Neutrophil (primary cell): ENCODE measurements at regions not wholly inside any gene's neighbourhood (a gene's known extent, or its start where the extent isn't known, plus 50 kb on each side); places are given as distances from the start of the nearest gene placed in this dataset.

ENCODE experiments used
- H3K27ac ChIP-seq: fragments of 200-600 bp; sonication (generic); 2 replicates; pipeline ENCODE4 v1.5.1; 2016; ENCODE audit warnings: mild to moderate bottlenecking, moderate library complexity
- H3K27me3 ChIP-seq: fragments of 200-600 bp; sonication (generic); 2 replicates; pipeline ENCODE4 v1.6.0; 2016; ENCODE audit warnings: mild to moderate bottlenecking
- H3K36me3 ChIP-seq: fragments of 200-600 bp; sonication (generic); 2 replicates; pipeline ENCODE4 v1.5.1; 2017
- H3K4me1 ChIP-seq, 2 experiments: fragments of 200-600 bp in 1 of 2; sonication (generic) in 1 of 2; 1 replicate in 1 of 2; 2 replicates in 1 of 2; pipeline versions ENCODE4 v1.5.1 to v1.6.1; 2013 to 2016; ENCODE audit warnings: low read depth in 1 of 2, low read length in 1 of 2, mild to moderate bottlenecking in 1 of 2, moderate library complexity in 1 of 2; ENCODE audit not compliant: control insufficient read depth in 1 of 2, insufficient read depth in 1 of 2
- H3K4me3 ChIP-seq, 2 experiments: fragments of 200-600 bp in 1 of 2; sonication (generic) in 1 of 2; 1 replicate in 1 of 2; 2 replicates in 1 of 2; pipeline ENCODE4 v1.5.1; 2013 to 2016; ENCODE audit warnings: low read depth in 1 of 2, low read length in 1 of 2, mild to moderate bottlenecking in 1 of 2, moderate library complexity in 1 of 2
- H3K9me3 ChIP-seq: fragments of 200-600 bp; sonication (generic); 2 replicates; pipeline ENCODE4 v1.5.1; 2016
- TF ChIP-seq, protein P1 (sequence below): fragments of 200-600 bp; sonication (generic); IDR thresholded peaks from 2 replicates; pipeline ENCODE4 v1.5.1; 2016; ENCODE audit warnings: antibody characterized with exemption

DNA sequence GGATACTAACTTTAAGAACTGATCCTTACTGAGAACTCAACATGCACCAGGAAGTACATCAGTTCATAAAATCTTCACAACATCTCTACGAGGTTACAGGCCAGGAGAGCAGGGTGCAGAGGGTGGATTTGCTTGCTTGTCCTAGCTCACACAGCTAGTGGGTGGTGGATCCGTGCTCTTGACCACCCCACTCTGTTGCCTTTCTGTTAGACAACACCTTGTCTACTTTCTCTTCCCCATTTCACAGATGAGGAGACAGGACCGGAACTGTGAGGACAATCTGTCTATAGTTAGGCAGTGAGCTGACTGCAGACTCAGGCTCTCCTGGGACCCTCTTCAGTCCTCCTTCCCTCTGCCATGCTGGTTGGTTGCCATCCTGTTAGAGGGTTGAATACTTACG, 221.7 kb upstream of the TLE3 start:
- H3K36me3 ChIP-seq = no peaks in the 10 kb centered on the region
- TF ChIP-seq, protein P1, sequence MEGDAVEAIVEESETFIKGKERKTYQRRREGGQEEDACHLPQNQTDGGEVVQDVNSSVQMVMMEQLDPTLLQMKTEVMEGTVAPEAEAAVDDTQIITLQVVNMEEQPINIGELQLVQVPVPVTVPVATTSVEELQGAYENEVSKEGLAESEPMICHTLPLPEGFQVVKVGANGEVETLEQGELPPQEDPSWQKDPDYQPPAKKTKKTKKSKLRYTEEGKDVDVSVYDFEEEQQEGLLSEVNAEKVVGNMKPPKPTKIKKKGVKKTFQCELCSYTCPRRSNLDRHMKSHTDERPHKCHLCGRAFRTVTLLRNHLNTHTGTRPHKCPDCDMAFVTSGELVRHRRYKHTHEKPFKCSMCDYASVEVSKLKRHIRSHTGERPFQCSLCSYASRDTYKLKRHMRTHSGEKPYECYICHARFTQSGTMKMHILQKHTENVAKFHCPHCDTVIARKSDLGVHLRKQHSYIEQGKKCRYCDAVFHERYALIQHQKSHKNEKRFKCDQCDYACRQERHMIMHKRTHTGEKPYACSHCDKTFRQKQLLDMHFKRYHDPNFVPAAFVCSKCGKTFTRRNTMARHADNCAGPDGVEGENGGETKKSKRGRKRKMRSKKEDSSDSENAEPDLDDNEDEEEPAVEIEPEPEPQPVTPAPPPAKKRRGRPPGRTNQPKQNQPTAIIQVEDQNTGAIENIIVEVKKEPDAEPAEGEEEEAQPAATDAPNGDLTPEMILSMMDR = no peak
- H3K27ac ChIP-seq = no peak overlapping the region
- no peak overlapping the region for H3K4me3 ChIP-seq
- no peaks in the 10 kb centered on the region for H3K27me3 ChIP-seq
- no peaks in the 10 kb centered on the region for H3K9me3 ChIP-seq
- peaks cover 6 to 8% of the 10 kb centered on the region in 2 experiments for H3K4me1 ChIP-seq

DNA sequence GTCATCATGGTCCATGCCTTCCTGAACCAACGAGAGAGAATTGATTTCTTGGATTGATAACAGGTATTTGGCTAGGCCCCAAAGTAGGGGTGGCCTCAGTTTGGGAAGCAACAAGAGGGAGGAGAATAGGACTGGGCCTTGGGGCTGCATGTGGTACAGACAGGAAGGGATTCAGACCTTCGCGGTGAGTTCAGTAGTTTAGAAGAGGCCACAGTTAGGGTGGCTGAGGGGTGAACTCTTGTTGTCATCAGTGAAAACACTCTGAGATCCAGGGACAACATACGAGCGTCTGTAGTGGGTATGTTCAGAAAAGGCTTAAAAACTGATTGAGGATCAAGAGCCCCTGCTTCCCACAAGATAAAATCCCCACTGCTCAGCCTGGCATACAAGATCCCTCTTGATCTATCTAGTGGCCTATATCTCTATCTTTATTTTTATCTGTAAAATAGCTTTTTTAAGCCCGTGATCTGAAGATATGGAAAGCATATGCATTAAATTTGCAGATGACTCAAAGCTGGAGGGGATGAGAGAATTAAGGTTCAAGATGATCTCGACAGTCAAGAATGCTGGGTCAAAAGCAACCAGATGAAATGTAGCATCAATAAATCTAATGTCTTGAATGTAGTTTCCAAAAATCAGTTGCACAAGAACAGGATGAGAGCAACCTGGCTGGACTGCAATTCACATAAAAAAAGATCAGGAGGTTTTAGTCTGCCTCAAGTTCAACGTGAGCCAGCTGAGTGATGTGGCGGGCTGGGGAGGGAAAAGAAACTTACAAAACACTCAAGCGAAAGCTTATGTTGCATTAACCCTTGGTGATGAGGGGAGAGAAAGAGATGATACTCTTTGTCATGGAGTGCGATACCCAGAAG, 221.1 kb upstream of the TLE3 start:
- no peaks in the 10 kb centered on the region for H3K36me3 ChIP-seq

DNA sequence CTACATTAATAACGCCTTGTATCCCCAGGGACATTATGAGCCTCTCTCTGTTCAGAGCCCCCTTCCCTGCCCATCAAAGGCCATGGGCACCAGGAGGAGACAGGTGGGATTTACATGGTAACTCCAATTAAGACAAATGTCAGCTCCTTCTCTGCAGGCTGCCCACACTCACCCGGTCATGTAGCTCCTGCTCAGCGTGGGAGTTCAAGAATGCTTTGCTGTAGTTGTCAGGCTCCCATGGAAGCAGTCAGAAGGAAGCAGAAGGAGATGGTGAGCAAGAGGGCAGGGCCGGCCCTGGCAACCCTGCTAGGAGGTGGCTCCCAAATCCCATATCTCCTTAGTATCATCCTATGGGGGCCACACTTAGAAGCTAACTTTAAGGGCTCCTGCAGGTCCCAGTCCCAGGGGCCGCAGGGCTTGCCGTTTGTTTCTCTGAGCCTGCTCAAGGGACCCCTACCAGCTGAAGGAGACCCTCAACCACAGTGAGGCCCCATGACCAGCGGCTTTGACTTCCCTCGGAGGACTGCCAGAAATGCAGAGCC, 218.4 kb upstream of the TLE3 start:
- H3K4me1 ChIP-seq = peaks cover 6 to 8% of the 10 kb centered on the region in 2 experiments
- no peak overlapping the region for H3K4me3 ChIP-seq
- TF ChIP-seq, protein P1 = no peak
- H3K27me3 ChIP-seq = no peaks in the 10 kb centered on the region
- no peak overlapping the region for H3K27ac ChIP-seq
- no peaks in the 10 kb centered on the region for H3K9me3 ChIP-seq
- H3K36me3 ChIP-seq = no peaks in the 10 kb centered on the region

More for the DNA sequence above, 221.1 kb upstream of the TLE3 start:
- TF ChIP-seq, protein P1 = no peak
- no peaks in the 10 kb centered on the region for H3K9me3 ChIP-seq
- no peaks in the 10 kb centered on the region for H3K27me3 ChIP-seq
- H3K4me3 ChIP-seq = no peak overlapping the region
- H3K27ac ChIP-seq = no peak overlapping the region
- peaks cover 6 to 8% of the 10 kb centered on the region in 2 experiments for H3K4me1 ChIP-seq

DNA sequence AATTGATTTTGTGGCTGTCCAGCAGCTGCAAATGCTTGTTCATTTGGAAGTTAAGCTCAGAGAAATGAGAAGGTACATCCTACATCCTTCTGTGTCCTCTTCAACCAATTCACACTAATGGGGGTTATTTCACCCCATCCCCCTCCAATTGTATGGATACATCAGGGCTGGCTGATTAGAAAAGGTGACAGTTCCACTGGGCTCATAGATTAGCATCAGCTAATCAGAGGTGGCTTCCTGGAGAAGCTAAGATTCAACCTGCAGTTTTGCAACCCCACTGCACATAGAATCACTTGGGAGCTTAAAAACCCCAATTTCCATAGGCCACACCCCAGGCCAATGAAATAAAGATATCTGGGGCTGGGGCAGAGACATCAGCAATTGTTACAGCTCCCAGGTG, 217.7 kb upstream of the TLE3 start:
- Histone ChIP-seq H3K36me3 (no peaks in the 10 kb centered on the region), H3K4me3 (no peak overlapping the region), H3K9me3 (no peaks in the 10 kb centered on the region), H3K27ac (no peak overlapping the region), H3K27me3 (no peaks in the 10 kb centered on the region), H3K4me1 (peaks cover 4% of the 10 kb centered on the region in 2 experiments)
- TF ChIP-seq, protein P1 = no peak

DNA sequence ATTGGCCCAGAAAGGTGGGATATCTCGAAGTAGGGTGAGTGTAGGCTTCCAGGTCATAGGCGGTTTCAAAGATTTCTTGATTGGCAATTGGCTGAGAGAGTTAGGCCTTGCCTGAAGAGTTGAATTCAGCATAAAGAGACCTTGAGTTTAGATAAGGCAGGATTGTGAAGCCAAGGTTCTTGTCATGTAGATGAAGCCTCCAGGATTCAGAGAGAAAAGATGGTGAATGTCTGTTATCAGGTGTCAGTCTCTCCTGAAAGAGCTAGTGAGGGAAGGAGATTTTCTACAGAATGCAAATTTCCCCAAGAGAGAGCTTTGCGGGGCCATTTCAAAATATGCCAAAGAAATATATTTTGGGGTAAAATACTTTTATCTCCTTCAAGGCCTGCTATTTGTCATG, 217.0 kb upstream of the TLE3 start:
- Histone ChIP-seq H3K4me3 (no peak overlapping the region), H3K27ac (no peak overlapping the region), H3K9me3 (no peaks in the 10 kb centered on the region), H3K36me3 (no peaks in the 10 kb centered on the region), H3K4me1 (no peaks in the 10 kb centered on the region), H3K27me3 (no peaks in the 10 kb centered on the region)
- TF ChIP-seq, protein P1 = no peak
